ENCODE measurements at regions not wholly inside any gene's neighbourhood (a gene's known extent, or its start where the extent isn't known, plus 50 kb on each side); places are given as distances from the start of the nearest gene placed in this dataset.

DNA sequence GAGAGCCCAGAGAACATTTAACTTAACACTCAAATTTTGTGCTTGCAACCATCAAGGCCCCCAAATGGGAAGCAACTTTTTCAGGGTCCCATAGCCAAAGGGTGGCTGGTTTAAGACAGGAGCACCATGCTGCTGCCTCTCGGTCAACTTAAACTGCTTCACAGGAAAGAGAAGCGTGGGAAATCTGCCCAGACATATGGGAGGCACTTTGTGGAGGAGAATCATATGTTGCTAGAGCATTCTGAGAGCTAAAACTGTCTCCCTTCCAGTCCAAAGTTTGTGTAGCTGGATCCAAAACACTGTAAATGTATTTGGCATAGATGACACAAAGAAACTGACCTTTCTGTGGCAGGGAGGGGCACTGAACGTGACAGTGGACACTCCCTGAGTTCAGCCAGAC lies 305.9 kb upstream of the RORA start:
- TF ChIP-seq CHD1 (IDR thresholded peaks at IDR 0.05; ENCODE audit: low read depth, low read length): no peak
- TF ChIP-seq, protein P1, sequence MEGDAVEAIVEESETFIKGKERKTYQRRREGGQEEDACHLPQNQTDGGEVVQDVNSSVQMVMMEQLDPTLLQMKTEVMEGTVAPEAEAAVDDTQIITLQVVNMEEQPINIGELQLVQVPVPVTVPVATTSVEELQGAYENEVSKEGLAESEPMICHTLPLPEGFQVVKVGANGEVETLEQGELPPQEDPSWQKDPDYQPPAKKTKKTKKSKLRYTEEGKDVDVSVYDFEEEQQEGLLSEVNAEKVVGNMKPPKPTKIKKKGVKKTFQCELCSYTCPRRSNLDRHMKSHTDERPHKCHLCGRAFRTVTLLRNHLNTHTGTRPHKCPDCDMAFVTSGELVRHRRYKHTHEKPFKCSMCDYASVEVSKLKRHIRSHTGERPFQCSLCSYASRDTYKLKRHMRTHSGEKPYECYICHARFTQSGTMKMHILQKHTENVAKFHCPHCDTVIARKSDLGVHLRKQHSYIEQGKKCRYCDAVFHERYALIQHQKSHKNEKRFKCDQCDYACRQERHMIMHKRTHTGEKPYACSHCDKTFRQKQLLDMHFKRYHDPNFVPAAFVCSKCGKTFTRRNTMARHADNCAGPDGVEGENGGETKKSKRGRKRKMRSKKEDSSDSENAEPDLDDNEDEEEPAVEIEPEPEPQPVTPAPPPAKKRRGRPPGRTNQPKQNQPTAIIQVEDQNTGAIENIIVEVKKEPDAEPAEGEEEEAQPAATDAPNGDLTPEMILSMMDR (conservative IDR thresholded peaks at IDR 0.05; ENCODE audit: low read depth, low read length): no peak
- TF ChIP-seq CEBPB (IDR thresholded peaks at IDR 0.05; ENCODE audit: low read depth, low read length): no peak
- TF ChIP-seq FOS (IDR thresholded peaks at IDR 0.05; ENCODE audit: low read depth, low read length): no peak
